Endothelial cell of umbilical vein (primary cell): ENCODE measurements at regions not wholly inside any gene's neighbourhood (a gene's known extent, or its start where the extent isn't known, plus 50 kb on each side); places are given as distances from the start of the nearest gene placed in this dataset.

Experiments used
- BruUV-seq: library from RNA; stranded (reverse); fragments of 400-500 nt; replicated peaks from 2 replicates; lab custom pipeline; 2021; lab: Mats Ljungman, UMichigan
- CTCF ChIA-PET: fragments of 300-600, 350-600 bp; sonication (Branson Sonifier 250); formaldehyde crosslinking; loops from one replicate; lab custom pipeline; 2021; ENCODE audit warnings: antibody characterized with exemption, inconsistent platforms; lab: Charles Lee
- POLR2A ChIA-PET: fragments of 300-600, 350-600 bp; sonication (Branson Sonifier 250); formaldehyde crosslinking; loops from one replicate; lab custom pipeline; 2021; ENCODE audit warnings: antibody characterized with exemption, inconsistent platforms; lab: Charles Lee
- DNase-seq: peaks from one replicate; pipeline ENCODE4 v3.0.0-alpha.2; 2011; ENCODE audit warnings: low read depth, low spot score
- FAIRE-seq: peaks from 2 replicates; lab custom pipeline; 2011; peaks lifted over from hg19 to GRCh38; lab: Jason Lieb, UNC
- H2AFZ ChIP-seq: 2 replicates; pipeline ENCODE4 v1.6.0; 2012; ENCODE audit warnings: low read depth, low read length, control low read depth, inconsistent platforms
- H3K27ac ChIP-seq: 2 replicates; pipeline ENCODE4 v1.5.1; 2011; ENCODE audit warnings: low read depth, mild to moderate bottlenecking, control low read depth, low read length, moderate library complexity; ENCODE audit not compliant: insufficient read depth
- H3K27me3 ChIP-seq, 2 experiments: 2 replicates each; pipeline versions ENCODE4 v1.6.0 to v1.6.1; 2011; ENCODE audit warnings: low read length in 2 of 2, mixed read lengths in 1 of 2; ENCODE audit not compliant: control insufficient read depth in 2 of 2, insufficient read depth in 2 of 2
- H3K36me3 ChIP-seq, 2 experiments: 2 replicates in 1 of 2; 3 replicates in 1 of 2; pipeline ENCODE4 v1.5.1; 2011; ENCODE audit warnings: low read length in 2 of 2, mild to moderate bottlenecking in 1 of 2, moderate library complexity in 1 of 2; ENCODE audit not compliant: control insufficient read depth in 2 of 2, insufficient read depth in 2 of 2; ENCODE audit errors: extremely low read depth in 1 of 2
- H3K4me1 ChIP-seq: 3 replicates; pipeline ENCODE4 v1.5.1; 2011; ENCODE audit warnings: mild to moderate bottlenecking, low read length; ENCODE audit not compliant: control insufficient read depth, insufficient read depth; ENCODE audit errors: extremely low read depth
- H3K4me2 ChIP-seq: 2 replicates; pipeline ENCODE4 v1.6.1; 2011; ENCODE audit warnings: low read length, control low read depth, mixed read lengths; ENCODE audit not compliant: insufficient read depth
- H3K4me3 ChIP-seq, 3 experiments: fragments of 200-600 bp in 1 of 3; sonication (generic), shearing (Covaris generic) in 1 of 3; replicated peaks in 1 of 3; 2 replicates each; pipeline ENCODE4 v1.5.1; 2011 to 2016; ENCODE audit warnings: control low read depth in 3 of 3, low read length in 3 of 3, mild to moderate bottlenecking in 2 of 3, inconsistent platforms in 1 of 3, low read depth in 1 of 3, moderate library complexity in 1 of 3; ENCODE audit not compliant: insufficient read depth in 1 of 3
- H3K79me2 ChIP-seq: 2 replicates; pipeline ENCODE4 v1.6.0; 2012; ENCODE audit warnings: low read length, inconsistent platforms; ENCODE audit not compliant: control insufficient read depth, insufficient read depth
- H3K9ac ChIP-seq: replicated peaks from 2 replicates; pipeline ENCODE3; 2011; ENCODE audit warnings: low read length, control low read depth; ENCODE audit not compliant: insufficient read depth; ENCODE audit errors: extremely low read depth
- H3K9me1 ChIP-seq: replicated peaks from 3 replicates; pipeline ENCODE4 v1.6.0; 2011; ENCODE audit warnings: mild to moderate bottlenecking, low read length; ENCODE audit not compliant: control insufficient read depth, insufficient read depth; ENCODE audit errors: extremely low read depth
- H3K9me3 ChIP-seq: replicated peaks from 2 replicates; pipeline ENCODE4 v1.5.1; 2012; ENCODE audit warnings: low read length, inconsistent platforms; ENCODE audit not compliant: control insufficient read depth, insufficient read depth
- H4K20me1 ChIP-seq: replicated peaks from 2 replicates; pipeline ENCODE3; 2011; ENCODE audit warnings: mild to moderate bottlenecking, low read length; ENCODE audit not compliant: control insufficient read depth, insufficient read depth; ENCODE audit errors: extremely low read depth
- CTCF ChIP-seq, 2 donors: IDR thresholded peaks; 1 replicate in 1 of 2; 2 replicates in 1 of 2; pipeline ENCODE4 v1.5.1; 2011; ENCODE audit warnings: low read length in 2 of 2, mild to moderate bottlenecking in 2 of 2, moderate library complexity in 2 of 2, control low read depth in 1 of 2, inconsistent platforms in 1 of 2, low read depth in 1 of 2; ENCODE audit not compliant: insufficient read depth in 1 of 2; ENCODE audit errors: extremely low read depth in 1 of 2
- EZH2 ChIP-seq: IDR thresholded peaks from 2 replicates; pipeline ENCODE4 v1.6.1; 2012; ENCODE audit warnings: borderline replicate concordance, low read depth, mild to moderate bottlenecking, moderate library complexity, low read length, inconsistent platforms; ENCODE audit not compliant: severe bottlenecking
- FOS ChIP-seq: IDR thresholded peaks from 2 replicates; pipeline ENCODE4 v1.6.1; 2011; ENCODE audit warnings: mild to moderate bottlenecking, low read length, moderate library complexity, borderline replicate concordance; ENCODE audit not compliant: insufficient read depth
- GATA2 ChIP-seq: IDR thresholded peaks from 2 replicates; pipeline ENCODE4 v1.7.0; 2011; ENCODE audit warnings: low read depth, mild to moderate bottlenecking, moderate library complexity, mixed read lengths, low read length; ENCODE audit not compliant: insufficient read length, insufficient read depth
- JUN ChIP-seq: IDR thresholded peaks from 2 replicates; pipeline ENCODE4 v1.6.1; 2011; ENCODE audit warnings: borderline replicate concordance, low read depth; ENCODE audit not compliant: insufficient read length, insufficient read depth
- MAX ChIP-seq: IDR thresholded peaks from 2 replicates; pipeline ENCODE4 v1.6.1; 2011; ENCODE audit not compliant: insufficient read depth, insufficient read length
- MYC ChIP-seq: IDR thresholded peaks from one replicate; pipeline ENCODE4 v1.6.1; 2011; ENCODE audit warnings: mild to moderate bottlenecking, low read depth, low read length
- POLR2A ChIP-seq: IDR thresholded peaks from 2 replicates; pipeline ENCODE4 v1.6.1; 2012; ENCODE audit warnings: low read depth, mild to moderate bottlenecking, control low read depth, low read length
- POLR2AphosphoS5 ChIP-seq: IDR thresholded peaks from 2 replicates; pipeline ENCODE4 v1.6.1; 2012; ENCODE audit warnings: low read depth, mild to moderate bottlenecking, control low read depth, low read length, moderate library complexity; ENCODE audit not compliant: insufficient read depth
- dilution Hi-C: fragments of 300-500 bp; cut with MboI; formaldehyde crosslinking; loops from one replicate; pipeline ENCODE4 v1.15.0; 2019; ENCODE audit warnings: low sequenced_read_pairs; ENCODE audit not compliant: extremely low pct_ligation_motif_present
- intact Hi-C: fragments of 100-400 bp; cut with micrococcal nuclease; formaldehyde crosslinking; loops from one replicate; pipeline ENCODE4 v1.10.0; 2022

- CTCF ChIA-PET: no interaction called here
- no TSS peak for BruUV-seq
- peak; percentile 1 for DNase-seq
- no peak for FAIRE-seq
- Histone ChIP-seq H3K9me3 (no peaks in the 10 kb centered on the region), H3K9me1 (no peaks in the 10 kb centered on the region), H3K36me3 (no peaks in the 10 kb centered on the region), H3K4me1 (peaks cover 8% of the 10 kb centered on the region), H3K4me3 (no peak overlapping the region), H3K27ac (no peak overlapping the region), H3K9ac (no peak overlapping the region), H3K4me2 (no peak overlapping the region), H3K27me3 (no peaks in the 10 kb centered on the region), H4K20me1 (no peaks in the 10 kb centered on the region), H2AFZ (no peak overlapping the region), H3K79me2 (no peaks in the 10 kb centered on the region)
- dilution Hi-C loops: no loop called here
- POLR2A ChIA-PET: no interaction called here
- no peak for TF ChIP-seq FOS
- TF ChIP-seq EZH2: no peak
- TF ChIP-seq POLR2A: no peak
- TF ChIP-seq MYC: no peak
- no peak for TF ChIP-seq JUN
- TF ChIP-seq GATA2: no peak
- TF ChIP-seq POLR2AphosphoS5: no peak
- no peak for TF ChIP-seq MAX
- no peak for TF ChIP-seq CTCF (IDR thresholded peaks at IDR 0.05; ENCODE audit: extremely low read depth in 1 of 2, insufficient read depth in 1 of 2, low read depth in 1 of 2, low read length in 2 of 2)
- intact Hi-C loops: no loop called here
These were observed 119.4 kb downstream of the LUZP4 start for GRCh38 chrX:115408771-115409400.
